GM19025 (cell line): ENCODE measurements at regions not wholly inside any gene's neighbourhood (a gene's known extent, or its start where the extent isn't known, plus 50 kb on each side); places are given as distances from the start of the nearest gene placed in this dataset.

ENCODE experiments used
- ATAC-seq: cut with Tn5 transposase; IDR thresholded peaks from one replicate; pipeline ENCODE4 v1.9.1; 2021; ENCODE audit warnings: mild to moderate bottlenecking, low read depth, moderate library complexity; ENCODE audit not compliant: unreplicated experiment

- no peak for ATAC-seq
Observed at GRCh38 chr7:84354866-84355265, 160.3 kb upstream of the SEMA3A start.

- ATAC-seq, result no peak
Observed at GRCh38 chr7:84354030-84354429, 159.4 kb upstream of the SEMA3A start.

- no peak for ATAC-seq
Observed at GRCh38 chr7:84339306-84339705, 144.7 kb upstream of the SEMA3A start.

GRCh38 chr7:84337429-84337828 lies 142.8 kb upstream of the SEMA3A start:
- ATAC-seq, result no peak

GRCh38 chr7:84336766-84337165 lies 142.2 kb upstream of the SEMA3A start:
- no peak for ATAC-seq

- ATAC-seq, result no peak
Observed at GRCh38 chr7:84336303-84336702, 141.7 kb upstream of the SEMA3A start.

- ATAC-seq, result no peak
Observed at GRCh38 chr7:84331616-84332015, 137.0 kb upstream of the SEMA3A start.

- ATAC-seq, result no peak
Observed at GRCh38 chr7:84328571-84328970, 134.0 kb upstream of the SEMA3A start.

GRCh38 chr7:84324136-84324630 lies 129.6 kb upstream of the SEMA3A start:
- no peak for ATAC-seq

GRCh38 chr7:84317536-84317935 lies 122.9 kb upstream of the SEMA3A start:
- ATAC-seq, result no peak

GRCh38 chr7:84314263-84314662 lies 119.7 kb upstream of the SEMA3A start:
- ATAC-seq, result no peak

GRCh38 chr7:84304407-84304806 lies 109.8 kb upstream of the SEMA3A start:
- no peak for ATAC-seq

GRCh38 chr7:84302949-84303348 lies 108.4 kb upstream of the SEMA3A start:
- no peak for ATAC-seq

- ATAC-seq, result no peak
Observed at GRCh38 chr7:84297616-84298015, 103.0 kb upstream of the SEMA3A start.

GRCh38 chr7:84294847-84295455 lies 100.4 kb upstream of the SEMA3A start:
- no peak for ATAC-seq

GRCh38 chr7:84294391-84294790 lies 99.8 kb upstream of the SEMA3A start:
- no peak for ATAC-seq

GRCh38 chr7:84291756-84292155 lies 97.2 kb upstream of the SEMA3A start:
- ATAC-seq, result no peak

GRCh38 chr7:84283798-84284197 lies 89.2 kb upstream of the SEMA3A start:
- ATAC-seq, result no peak

- ATAC-seq, result no peak
Observed at GRCh38 chr7:84281518-84281917, 86.9 kb upstream of the SEMA3A start.

- ATAC-seq, result no peak
Observed at GRCh38 chr7:84277628-84278224, 83.1 kb upstream of the SEMA3A start.

GRCh38 chr7:84274029-84274638 lies 79.5 kb upstream of the SEMA3A start:
- ATAC-seq, result no peak

GRCh38 chr7:84271543-84271942 lies 77.0 kb upstream of the SEMA3A start:
- ATAC-seq, result no peak
